ENCODE measurements at regions not wholly inside any gene's neighbourhood (a gene's known extent, or its start where the extent isn't known, plus 50 kb on each side); places are given as distances from the start of the nearest gene placed in this dataset.

- no peak for DNase-seq
Observed at GRCh38 chr1:106717591-106717990, 338.9 kb upstream of the PRMT6 start.

GRCh38 chr1:106721790-106722189, 334.7 kb upstream of the PRMT6 start:
- no peak for DNase-seq

- no peak for DNase-seq
Observed at GRCh38 chr1:106722466-106722865, 334.0 kb upstream of the PRMT6 start.

GRCh38 chr1:106727171-106727570, 329.3 kb upstream of the PRMT6 start:
- no peak for DNase-seq

GRCh38 chr1:106746448-106747085, 309.9 kb upstream of the PRMT6 start:
- DNase-seq = no peak

- no peak for DNase-seq
Observed at GRCh38 chr1:106747232-106747631, 309.2 kb upstream of the PRMT6 start.

GRCh38 chr1:106747791-106748190, 308.7 kb upstream of the PRMT6 start:
- no peak for DNase-seq

GRCh38 chr1:106748606-106749005, 307.9 kb upstream of the PRMT6 start:
- no peak for DNase-seq

GRCh38 chr1:106749491-106749890, 307.0 kb upstream of the PRMT6 start:
- no peak for DNase-seq

GRCh38 chr1:106749906-106750305, 306.6 kb upstream of the PRMT6 start:
- no peak for DNase-seq

- no peak for DNase-seq
Observed at GRCh38 chr1:106751002-106751401, 305.5 kb upstream of the PRMT6 start.

- no peak for DNase-seq
Observed at GRCh38 chr1:106753066-106753465, 303.4 kb upstream of the PRMT6 start.

GRCh38 chr1:106754957-106755356, 301.5 kb upstream of the PRMT6 start:
- DNase-seq = no peak

- DNase-seq = no peak
Observed at GRCh38 chr1:106755682-106756406, 300.6 kb upstream of the PRMT6 start.

- DNase-seq = no peak
Observed at GRCh38 chr1:106756752-106757151, 299.7 kb upstream of the PRMT6 start.

- no peak for DNase-seq
Observed at GRCh38 chr1:106768077-106768476, 288.4 kb upstream of the PRMT6 start.

- DNase-seq = no peak
Observed at GRCh38 chr1:106768501-106768900, 288.0 kb upstream of the PRMT6 start.

GRCh38 chr1:106773206-106773605, 283.3 kb upstream of the PRMT6 start:
- DNase-seq = no peak

GRCh38 chr1:106780066-106780465, 276.4 kb upstream of the PRMT6 start:
- DNase-seq = no peak

GRCh38 chr1:106780806-106781569, 275.5 kb upstream of the PRMT6 start:
- no peak for DNase-seq

GRCh38 chr1:106785176-106785575, 271.3 kb upstream of the PRMT6 start:
- DNase-seq = no peak

- DNase-seq = no peak
Observed at GRCh38 chr1:106787520-106787919, 269.0 kb upstream of the PRMT6 start.

GRCh38 chr1:106789686-106790085, 266.8 kb upstream of the PRMT6 start:
- no peak for DNase-seq

- no peak for DNase-seq
Observed at GRCh38 chr1:106791041-106791440, 265.4 kb upstream of the PRMT6 start.
